CD4-positive, alpha-beta T cell (primary cell): ENCODE measurements at regions not wholly inside any gene's neighbourhood (a gene's known extent, or its start where the extent isn't known, plus 50 kb on each side); places are given as distances from the start of the nearest gene placed in this dataset.
"Not testable (repeated sequence)": the region's sequence is repeated elsewhere in the genome, so short reads cannot be mapped to it uniquely, and the experiment has no call there.

Experiments used
- ATAC-seq: fragments of 200-7000 bp; cut with Tn5 transposase; one replicate; pipeline ENCODE4 v1.10.0; 2022; ENCODE audit warnings: mild to moderate bottlenecking; ENCODE audit not compliant: poor library complexity
- CTCF ChIA-PET: fragments of 350-600 bp; sonication (Branson Sonifier 250); formaldehyde crosslinking; loops from one replicate; lab custom pipeline; 2021; ENCODE audit warnings: antibody characterized with exemption, inconsistent platforms; lab: Charles Lee
- POLR2A ChIA-PET: fragments of 350-600 bp; sonication (Branson Sonifier 250); formaldehyde crosslinking; loops from one replicate; lab custom pipeline; 2021; ENCODE audit warnings: antibody characterized with exemption, inconsistent platforms; lab: Charles Lee
- DNase-seq, 14 experiments: peaks; one replicate each; pipeline ENCODE4 v3.0.0-alpha.2; 2013 to 2020; ENCODE audit warnings: mixed read lengths in 2 of 14
- H3K27ac ChIP-seq, 2 donors: one replicate each; pipeline versions ENCODE4 v1.5.1 to v1.7.0; 2013; ENCODE audit warnings: low read length in 2 of 2, low read depth in 1 of 2, mild to moderate bottlenecking in 1 of 2
- H3K27me3 ChIP-seq, 2 experiments: 1 replicate in 1 of 2; 2 replicates in 1 of 2; pipeline versions ENCODE4 v1.6.1 to v1.7.0; 2013; ENCODE audit warnings: low read length in 2 of 2, control low read depth in 1 of 2, mild to moderate bottlenecking in 1 of 2, moderate library complexity in 1 of 2; ENCODE audit not compliant: insufficient read depth in 2 of 2, control insufficient read depth in 1 of 2
- H3K36me3 ChIP-seq: one replicate; pipeline ENCODE4 v1.6.1; 2013; ENCODE audit warnings: low read length, control low read depth; ENCODE audit not compliant: insufficient read depth
- H3K4me1 ChIP-seq: one replicate; pipeline ENCODE4 v1.6.1; 2013; ENCODE audit warnings: low read length, control low read depth; ENCODE audit not compliant: insufficient read depth
- H3K4me3 ChIP-seq: one replicate; pipeline ENCODE4 v1.5.1; 2013; ENCODE audit warnings: mild to moderate bottlenecking, low read length, moderate library complexity
- H3K9me3 ChIP-seq, 2 experiments: 1 replicate in 1 of 2; 2 replicates in 1 of 2; pipeline versions ENCODE4 v1.6.1 to v1.7.0; 2013; ENCODE audit warnings: low read length in 2 of 2, mild to moderate bottlenecking in 2 of 2, control low read depth in 1 of 2, moderate library complexity in 1 of 2; ENCODE audit not compliant: control insufficient read depth in 1 of 2, insufficient read depth in 1 of 2
- H3K27ac Mint-ChIP-seq: one replicate; pipeline ENCODE4 v1.8.0; 2020; ENCODE audit warnings: mixed read lengths
- H3K27me3 Mint-ChIP-seq: one replicate; pipeline ENCODE4 v1.8.0; 2021; ENCODE audit warnings: mixed read lengths
- H3K36me3 Mint-ChIP-seq: one replicate; pipeline ENCODE4 v1.8.0; 2021; ENCODE audit warnings: low read depth, mixed read lengths
- H3K4me1 Mint-ChIP-seq: one replicate; pipeline ENCODE4 v1.8.0; 2021; ENCODE audit warnings: low read depth, mixed read lengths
- H3K4me3 Mint-ChIP-seq: one replicate; pipeline ENCODE4 v1.8.0; 2020; ENCODE audit warnings: mild to moderate bottlenecking, mixed read lengths
- H3K9me3 Mint-ChIP-seq: one replicate; pipeline ENCODE4 v1.8.0; 2020; ENCODE audit warnings: mixed read lengths
- intact Hi-C, 2 experiments: fragments of 100-400 bp; cut with DNase I in 1 of 2; cut with micrococcal nuclease in 1 of 2; formaldehyde crosslinking; loops; one replicate each; pipeline versions ENCODE4 v1.15.1 to v1.9.0; 2023 to 2025; cut with DNase I, micrococcal nuclease
- TF ChIP-seq, protein P1 (sequence below): fragments of 200-600 bp; IDR thresholded peaks from one replicate; pipeline ENCODE4 v1.8.0; 2022; ENCODE audit warnings: antibody characterized with exemption, mild to moderate bottlenecking

DNA sequence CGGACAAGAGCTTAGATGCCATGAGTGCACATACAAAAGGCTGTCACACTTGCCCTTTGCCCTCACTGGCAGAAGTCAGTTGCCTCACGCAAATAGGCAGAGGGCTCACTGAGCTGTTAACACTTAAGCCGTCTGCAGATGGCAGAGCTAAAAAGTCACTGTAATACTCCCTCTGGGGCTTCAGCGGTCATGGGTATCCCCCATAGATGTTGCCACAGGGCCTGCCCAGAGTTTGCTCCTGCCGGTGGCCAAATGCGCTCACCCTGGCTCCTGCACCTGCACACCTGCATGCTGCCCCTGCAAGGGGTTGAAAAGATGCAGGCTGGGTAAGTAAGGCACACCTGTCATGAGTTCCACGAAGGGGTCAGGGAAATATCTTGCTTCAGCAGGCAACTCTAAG, 741.5 kb downstream of the EDEM1 start:
- Histone ChIP-seq H3K27ac (no peak overlapping the region), H3K4me1 (no peaks in the 10 kb centered on the region), H3K27me3 (no peaks in the 10 kb centered on the region), H3K36me3 (no peaks in the 10 kb centered on the region), H3K9me3 (peaks cover 0 to 4% of the 10 kb centered on the region in 2 experiments), H3K4me3 (no peak overlapping the region)
- ATAC-seq (no peak), DNase-seq (no peak)
- Mint-ChIP-seq H3K36me3 (no peaks in the 10 kb centered on the region), H3K27me3 (no peaks in the 10 kb centered on the region), H3K4me1 (no peaks in the 10 kb centered on the region), H3K4me3 (no peak overlapping the region), H3K27ac (no peak overlapping the region), H3K9me3 (peaks cover 2% of the 10 kb centered on the region)
- intact Hi-C loops = no loop called here
- CTCF ChIA-PET = no interaction called here
- TF ChIP-seq, protein P1, sequence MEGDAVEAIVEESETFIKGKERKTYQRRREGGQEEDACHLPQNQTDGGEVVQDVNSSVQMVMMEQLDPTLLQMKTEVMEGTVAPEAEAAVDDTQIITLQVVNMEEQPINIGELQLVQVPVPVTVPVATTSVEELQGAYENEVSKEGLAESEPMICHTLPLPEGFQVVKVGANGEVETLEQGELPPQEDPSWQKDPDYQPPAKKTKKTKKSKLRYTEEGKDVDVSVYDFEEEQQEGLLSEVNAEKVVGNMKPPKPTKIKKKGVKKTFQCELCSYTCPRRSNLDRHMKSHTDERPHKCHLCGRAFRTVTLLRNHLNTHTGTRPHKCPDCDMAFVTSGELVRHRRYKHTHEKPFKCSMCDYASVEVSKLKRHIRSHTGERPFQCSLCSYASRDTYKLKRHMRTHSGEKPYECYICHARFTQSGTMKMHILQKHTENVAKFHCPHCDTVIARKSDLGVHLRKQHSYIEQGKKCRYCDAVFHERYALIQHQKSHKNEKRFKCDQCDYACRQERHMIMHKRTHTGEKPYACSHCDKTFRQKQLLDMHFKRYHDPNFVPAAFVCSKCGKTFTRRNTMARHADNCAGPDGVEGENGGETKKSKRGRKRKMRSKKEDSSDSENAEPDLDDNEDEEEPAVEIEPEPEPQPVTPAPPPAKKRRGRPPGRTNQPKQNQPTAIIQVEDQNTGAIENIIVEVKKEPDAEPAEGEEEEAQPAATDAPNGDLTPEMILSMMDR = no peak
- POLR2A ChIA-PET = no interaction called here

DNA sequence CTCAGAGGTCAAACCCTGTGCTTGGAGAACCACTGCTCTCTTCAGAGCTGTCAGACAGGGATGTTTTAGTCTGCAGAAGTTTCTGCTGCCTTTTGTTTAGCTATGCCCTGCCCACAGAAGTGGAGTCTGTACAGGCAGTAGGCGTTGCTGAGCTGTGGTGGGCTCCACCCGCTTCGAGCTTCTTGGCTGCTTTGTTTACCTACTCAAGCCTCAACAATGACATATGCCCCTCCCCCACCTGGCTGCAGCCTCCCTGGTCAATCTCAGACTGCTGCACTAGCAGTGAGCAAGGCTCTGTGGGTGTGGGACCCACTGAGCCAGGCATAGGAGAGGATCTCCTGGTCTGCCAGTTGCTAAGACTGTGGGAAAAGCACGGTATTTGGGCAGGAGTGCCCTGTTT, 756.6 kb downstream of the EDEM1 start:
- H3K9me3 ChIP-seq, intact Hi-C loops, CTCF ChIA-PET, H3K4me1 Mint-ChIP-seq, H3K36me3 Mint-ChIP-seq, POLR2A ChIA-PET, H3K27ac ChIP-seq, H3K27me3 ChIP-seq, H3K4me3 ChIP-seq, H3K4me3 Mint-ChIP-seq, H3K27ac Mint-ChIP-seq, H3K9me3 Mint-ChIP-seq, ATAC-seq, H3K36me3 ChIP-seq, DNase-seq, H3K4me1 ChIP-seq, H3K27me3 Mint-ChIP-seq: not testable (repeated sequence)

DNA sequence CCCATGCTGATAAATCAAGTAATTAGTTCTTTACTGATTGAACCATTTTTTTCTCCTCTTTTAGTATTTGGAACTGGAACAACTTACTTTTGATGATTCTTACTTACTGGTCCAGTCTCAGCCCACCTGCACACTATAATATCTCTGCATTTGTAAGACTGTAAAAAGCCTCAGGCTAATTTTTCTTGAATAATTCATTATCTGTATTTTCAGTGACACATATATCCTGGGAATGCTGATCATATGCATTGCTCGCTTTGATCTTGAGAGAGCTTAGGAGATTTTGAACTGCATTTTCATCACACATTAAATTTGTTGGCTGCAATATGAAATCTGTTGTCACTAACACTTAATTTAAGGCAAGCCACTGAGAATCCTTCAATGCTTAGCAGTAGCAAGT, 760.6 kb downstream of the EDEM1 start:
- Mint-ChIP-seq H3K27me3 (no peaks in the 10 kb centered on the region), H3K9me3 (peaks cover 2% of the 10 kb centered on the region), H3K36me3 (no peaks in the 10 kb centered on the region), H3K4me3 (no peak overlapping the region), H3K27ac (no peak overlapping the region), H3K4me1 (no peaks in the 10 kb centered on the region)
- Histone ChIP-seq H3K4me1 (no peaks in the 10 kb centered on the region), H3K4me3 (no peak overlapping the region), H3K27ac (no peak overlapping the region), H3K36me3 (no peaks in the 10 kb centered on the region), H3K27me3 (no peaks in the 10 kb centered on the region), H3K9me3 (peaks cover 0 to 7% of the 10 kb centered on the region in 2 experiments)
- TF ChIP-seq, protein P1 = no peak
- POLR2A ChIA-PET = no interaction called here
- CTCF ChIA-PET = no interaction called here
- DNase-seq = no peak
- ATAC-seq = no peak
- intact Hi-C loops = no loop called here

DNA sequence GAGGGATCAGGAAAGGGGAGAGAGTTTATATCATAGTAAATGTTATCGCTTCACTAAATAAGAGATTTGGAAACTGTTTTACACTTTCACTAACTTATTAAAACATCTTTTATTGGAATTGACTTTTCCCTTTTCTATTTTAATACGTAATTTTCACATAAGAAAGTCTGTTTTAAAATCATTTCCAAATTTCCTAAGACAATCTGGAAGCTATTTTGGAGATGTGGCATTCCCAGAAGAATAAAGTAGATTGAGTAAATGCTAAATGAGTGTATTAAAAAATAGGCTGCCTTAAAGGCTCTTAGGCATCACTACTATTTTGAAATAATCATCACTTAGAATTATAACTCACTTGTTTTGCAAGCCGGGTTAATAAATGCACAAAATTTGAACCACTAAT, 763.5 kb downstream of the EDEM1 start:
- DNase-seq (no peak), ATAC-seq (no peak)
- no peak overlapping the region for H3K4me3 ChIP-seq
- ChIA-PET CTCF (no interaction called here), POLR2A (no interaction called here)
- Mint-ChIP-seq H3K4me1 (no peaks in the 10 kb centered on the region), H3K4me3 (no peak overlapping the region), H3K27ac (no peak overlapping the region), H3K9me3 (peaks cover 5% of the 10 kb centered on the region), H3K27me3 (no peaks in the 10 kb centered on the region), H3K36me3 (no peaks in the 10 kb centered on the region)
- no peaks in the 10 kb centered on the region for H3K27me3 ChIP-seq
- no peaks in the 10 kb centered on the region for H3K4me1 ChIP-seq
- H3K9me3 ChIP-seq = no peaks in the 10 kb centered on the region
- intact Hi-C loops = no loop called here
- H3K27ac ChIP-seq = no peak overlapping the region
- TF ChIP-seq, protein P1 = no peak
- H3K36me3 ChIP-seq = no peaks in the 10 kb centered on the region
